Mesenchymal stem cell (in vitro differentiated cells and primary cell): ENCODE measurements at regions not wholly inside any gene's neighbourhood (a gene's known extent, or its start where the extent isn't known, plus 50 kb on each side); places are given as distances from the start of the nearest gene placed in this dataset.

Experiments
- DNase-seq: peaks from one replicate; pipeline ENCODE4 v3.0.0-alpha.2; 2013
- H2AFZ ChIP-seq: one replicate; pipeline ENCODE4 v1.6.1; 2013; ENCODE audit warnings: low read depth, mild to moderate bottlenecking, control low read depth, inconsistent platforms, low read length, moderate library complexity
- H2AK5ac ChIP-seq: 2 replicates; pipeline ENCODE4 v1.6.1; 2013; ENCODE audit warnings: low read length, moderate library complexity, mild to moderate bottlenecking, inconsistent platforms; ENCODE audit not compliant: severe bottlenecking
- H2BK120ac ChIP-seq: one replicate; pipeline ENCODE4 v1.6.1; 2013; ENCODE audit warnings: low read depth, mild to moderate bottlenecking, inconsistent platforms, low read length, moderate library complexity
- H2BK12ac ChIP-seq, 2 experiments: one replicate each; pipeline ENCODE4 v1.6.1; 2013; ENCODE audit warnings: inconsistent platforms in 2 of 2, low read length in 2 of 2, mild to moderate bottlenecking in 2 of 2, moderate library complexity in 2 of 2, control low read depth in 1 of 2
- H2BK15ac ChIP-seq: one replicate; pipeline ENCODE4 v1.6.1; 2013; ENCODE audit warnings: mild to moderate bottlenecking, low read depth, inconsistent platforms; ENCODE audit not compliant: poor library complexity, severe bottlenecking
- H2BK5ac ChIP-seq: 2 replicates; pipeline ENCODE4 v1.6.1; 2013; ENCODE audit warnings: low read depth, mild to moderate bottlenecking, low read length, control low read depth, inconsistent platforms; ENCODE audit not compliant: poor library complexity, severe bottlenecking
- H3K14ac ChIP-seq, 2 experiments: one replicate each; pipeline ENCODE4 v1.6.1; 2013; ENCODE audit warnings: inconsistent platforms in 2 of 2, low read length in 2 of 2, control low read depth in 1 of 2, mild to moderate bottlenecking in 1 of 2, moderate library complexity in 1 of 2
- H3K18ac ChIP-seq, 2 experiments: one replicate each; pipeline ENCODE4 v1.6.1; 2013; ENCODE audit warnings: inconsistent platforms in 2 of 2, low read length in 2 of 2, control low read depth in 1 of 2, low read depth in 1 of 2, mild to moderate bottlenecking in 1 of 2
- H3K23ac ChIP-seq, 2 experiments: one replicate each; pipeline ENCODE4 v1.6.1; 2013; ENCODE audit warnings: inconsistent platforms in 2 of 2, low read length in 2 of 2, mild to moderate bottlenecking in 2 of 2, moderate library complexity in 2 of 2, control low read depth in 1 of 2
- H3K27ac ChIP-seq: 2 replicates; pipeline ENCODE4 v1.5.1; 2013; ENCODE audit warnings: mild to moderate bottlenecking, moderate library complexity, low read length, control low read depth, inconsistent platforms; ENCODE audit not compliant: poor library complexity, severe bottlenecking
- H3K27me3 ChIP-seq, 2 experiments: 2 replicates each; pipeline versions ENCODE4 v1.6.1 to v1.7.0; 2013; ENCODE audit warnings: low read length in 2 of 2, mild to moderate bottlenecking in 2 of 2, moderate library complexity in 2 of 2, control low read depth in 1 of 2, inconsistent platforms in 1 of 2; ENCODE audit not compliant: control insufficient read depth in 1 of 2, insufficient read depth in 1 of 2
- H3K36me3 ChIP-seq, 2 experiments: 2 replicates each; pipeline versions ENCODE4 v1.6.1 to v1.7.0; 2013; ENCODE audit warnings: low read length in 2 of 2, control low read depth in 1 of 2, inconsistent platforms in 1 of 2, low read depth in 1 of 2, mild to moderate bottlenecking in 1 of 2; ENCODE audit not compliant: insufficient read depth in 2 of 2, control insufficient read depth in 1 of 2
- H3K4ac ChIP-seq, 2 experiments: one replicate each; pipeline ENCODE4 v1.6.1; 2013; ENCODE audit warnings: inconsistent platforms in 2 of 2, low read length in 2 of 2, mild to moderate bottlenecking in 2 of 2, moderate library complexity in 2 of 2, control low read depth in 1 of 2, low read depth in 1 of 2
- H3K4me1 ChIP-seq: 2 replicates; pipeline ENCODE4 v1.6.1; 2013; ENCODE audit warnings: low read depth, low read length, control low read depth; ENCODE audit not compliant: control insufficient read depth, insufficient read depth
- H3K4me2 ChIP-seq: 2 replicates; pipeline ENCODE4 v1.6.1; 2013; ENCODE audit warnings: low read length, mild to moderate bottlenecking, inconsistent platforms; ENCODE audit not compliant: poor library complexity, severe bottlenecking
- H3K4me3 ChIP-seq, 2 experiments: 2 replicates each; pipeline versions ENCODE4 v1.5.1 to v1.7.0; 2013; ENCODE audit warnings: low read length in 2 of 2, mild to moderate bottlenecking in 2 of 2, control low read depth in 1 of 2, low read depth in 1 of 2; ENCODE audit not compliant: insufficient read depth in 1 of 2
- H3K79me1 ChIP-seq: replicated peaks from 2 replicates; pipeline ENCODE4 v1.6.1; 2013; ENCODE audit warnings: mild to moderate bottlenecking, control low read depth, low read length, inconsistent platforms; ENCODE audit not compliant: poor library complexity, severe bottlenecking
- H3K9ac ChIP-seq: 2 replicates; pipeline ENCODE4 v1.7.0; 2013; ENCODE audit warnings: mild to moderate bottlenecking, low read length, moderate library complexity
- H3K9me3 ChIP-seq: 2 replicates; pipeline ENCODE4 v1.7.0; 2013; ENCODE audit warnings: mild to moderate bottlenecking, low read length; ENCODE audit not compliant: control insufficient read depth
- H4K8ac ChIP-seq: one replicate; pipeline ENCODE4 v1.6.1; 2013; ENCODE audit warnings: inconsistent platforms, mild to moderate bottlenecking, low read length, moderate library complexity
- H4K91ac ChIP-seq: one replicate; pipeline ENCODE4 v1.6.1; 2013; ENCODE audit warnings: mild to moderate bottlenecking, low read length, inconsistent platforms
- WGBS: methylation state at CpG from one replicate; pipeline ENCODE4 v1.1.7; 2013; ENCODE audit warnings: mixed read lengths; 5-methylcytosine and 5-hydroxymethylcytosine counted together

- Histone ChIP-seq H4K8ac (no peak overlapping the region), H2BK120ac (no peak overlapping the region), H2BK15ac (no peak overlapping the region), H3K23ac (no peak overlapping the region), H2AK5ac (no peak overlapping the region), H3K4me3 (no peak overlapping the region), H3K4me2 (no peak overlapping the region), H3K18ac (no peak overlapping the region), H3K27ac (no peak overlapping the region), H2BK5ac (no peak overlapping the region), H3K9ac (no peak overlapping the region), H2BK12ac (no peak overlapping the region), H2AFZ (no peak overlapping the region), H3K4ac (no peak overlapping the region), H4K91ac (no peak overlapping the region), H3K4me1 (no peaks in the 10 kb centered on the region), H3K79me1 (no peaks in the 10 kb centered on the region), H3K9me3 (no peaks in the 10 kb centered on the region), H3K14ac (no peak overlapping the region), H3K27me3 (peaks cover 0 to 33% of the 10 kb centered on the region in 2 experiments), H3K36me3 (no peaks in the 10 kb centered on the region)
- DNase-seq: no peak
These were observed 204.5 kb downstream of the ZNF674 start for GRCh38 chrX:46340696-46341095.

- H3K27me3 ChIP-seq: peaks cover 0 to 29% of the 10 kb centered on the region in 2 experiments
- H3K18ac ChIP-seq: no peak overlapping the region
- H3K4me2 ChIP-seq: no peak overlapping the region
- H3K9ac ChIP-seq: no peak overlapping the region
- no peak overlapping the region for H3K4ac ChIP-seq
- no peaks in the 10 kb centered on the region for H3K9me3 ChIP-seq
- H3K4me1 ChIP-seq: peaks cover 3% of the 10 kb centered on the region
- DNase-seq: no peak
- H3K14ac ChIP-seq: no peak overlapping the region
- H2BK15ac ChIP-seq: no peak overlapping the region
- no peak overlapping the region for H3K4me3 ChIP-seq
- H4K91ac ChIP-seq: no peak overlapping the region
- H2AK5ac ChIP-seq: no peak overlapping the region
- H3K23ac ChIP-seq: no peak overlapping the region
- no peak overlapping the region for H2BK12ac ChIP-seq
- H4K8ac ChIP-seq: no peak overlapping the region
- H3K79me1 ChIP-seq: no peaks in the 10 kb centered on the region
- H3K27ac ChIP-seq: no peak overlapping the region
- no peak overlapping the region for H2AFZ ChIP-seq
- no peak overlapping the region for H2BK5ac ChIP-seq
- H2BK120ac ChIP-seq: no peak overlapping the region
- no CpG with 5 or more reads among the region's 5 CpGs for WGBS
- H3K36me3 ChIP-seq: no peaks in the 10 kb centered on the region
These were observed 211.7 kb downstream of the ZNF674 start for GRCh38 chrX:46333550-46333949.

GRCh38 chrX:46330981-46331380, 214.2 kb downstream of the ZNF674 start:
- no peaks in the 10 kb centered on the region for H3K79me1 ChIP-seq
- no peaks in the 10 kb centered on the region for H3K36me3 ChIP-seq
- H2BK15ac ChIP-seq: no peak overlapping the region
- no peak overlapping the region for H3K18ac ChIP-seq
- no peak overlapping the region for H2AFZ ChIP-seq
- DNase-seq: no peak
- H2BK5ac ChIP-seq: no peak overlapping the region
- no peaks in the 10 kb centered on the region for H3K9me3 ChIP-seq
- no peak overlapping the region for H2BK120ac ChIP-seq
- no peak overlapping the region for H4K8ac ChIP-seq
- H3K4me1 ChIP-seq: peaks cover 6% of the 10 kb centered on the region
- H3K23ac ChIP-seq: no peak overlapping the region
- no peak overlapping the region for H2AK5ac ChIP-seq
- no peak overlapping the region for H3K9ac ChIP-seq
- H2BK12ac ChIP-seq: no peak overlapping the region
- no peak overlapping the region for H3K4me2 ChIP-seq
- H3K14ac ChIP-seq: no peak overlapping the region
- no peak overlapping the region for H3K27ac ChIP-seq
- peaks cover 0 to 41% of the 10 kb centered on the region in 2 experiments for H3K27me3 ChIP-seq
- H3K4ac ChIP-seq: no peak overlapping the region
- no peak overlapping the region for H4K91ac ChIP-seq
- H3K4me3 ChIP-seq: no peak overlapping the region

- Histone ChIP-seq H3K36me3 (no peaks in the 10 kb centered on the region), H2BK5ac (no peak overlapping the region), H3K18ac (no peak overlapping the region), H3K9me3 (no peaks in the 10 kb centered on the region), H2BK15ac (no peak overlapping the region), H3K27ac (no peak overlapping the region), H3K4me3 (no peak overlapping the region), H2BK120ac (no peak overlapping the region), H3K14ac (no peak overlapping the region), H3K4me1 (peaks cover 6% of the 10 kb centered on the region), H4K8ac (no peak overlapping the region), H3K23ac (no peak overlapping the region), H3K9ac (no peak overlapping the region), H3K27me3 (peaks cover 0 to 42% of the 10 kb centered on the region in 2 experiments), H3K4me2 (no peak overlapping the region), H3K79me1 (no peaks in the 10 kb centered on the region), H2AFZ (no peak overlapping the region), H2BK12ac (no peak overlapping the region), H3K4ac (no peak overlapping the region), H4K91ac (no peak overlapping the region), H2AK5ac (no peak overlapping the region)
- WGBS: 81% methylated on average over 2 of the region's 2 CpGs
- DNase-seq: no peak
These were observed 214.7 kb downstream of the ZNF674 start for GRCh38 chrX:46330513-46330912.
